Activated naive CD4-positive, alpha-beta T cell treated with anti-CD3 and anti-CD28 coated beads, Interleukin-2, amount 10 ng/mL, durations not matched to agents 7 days and 5 days (primary cell): ENCODE measurements at regions not wholly inside any gene's neighbourhood (a gene's known extent, or its start where the extent isn't known, plus 50 kb on each side); places are given as distances from the start of the nearest gene placed in this dataset.

Experiments used
- CTCF ChIA-PET: fragments of 350-600 bp; sonication (Branson Sonifier 250); formaldehyde crosslinking; loops from one replicate; lab custom pipeline; 2021; ENCODE audit warnings: antibody characterized with exemption; lab: Charles Lee
- DNase-seq: peaks from one replicate; pipeline ENCODE4 v3.0.0-alpha.2; 2020
- H3K27ac Mint-ChIP-seq: one replicate; pipeline ENCODE4 v1.8.0; 2021; ENCODE audit warnings: mild to moderate bottlenecking, moderate library complexity, mixed read lengths
- H3K27me3 Mint-ChIP-seq: one replicate; pipeline ENCODE4 v1.8.0; 2021; ENCODE audit warnings: mild to moderate bottlenecking, mixed read lengths
- H3K36me3 Mint-ChIP-seq: one replicate; pipeline ENCODE4 v1.8.0; 2021; ENCODE audit warnings: mixed read lengths
- H3K4me1 Mint-ChIP-seq: one replicate; pipeline ENCODE4 v1.8.0; 2021; ENCODE audit warnings: mixed read lengths
- H3K4me3 Mint-ChIP-seq: one replicate; pipeline ENCODE4 v1.8.0; 2021; ENCODE audit warnings: mild to moderate bottlenecking, moderate library complexity, mixed read lengths
- H3K9me3 Mint-ChIP-seq: one replicate; pipeline ENCODE4 v1.8.0; 2021; ENCODE audit warnings: mixed read lengths

GRCh38 chr1:178572604-178573003 is 59.7 kb downstream of the TEX35 start:
- H3K27ac Mint-ChIP-seq: no peak overlapping the region
- no peaks in the 10 kb centered on the region for H3K9me3 Mint-ChIP-seq

GRCh38 chr1:178573330-178573729 is 60.4 kb downstream of the TEX35 start:
- Mint-ChIP-seq H3K4me3 (no peak overlapping the region), H3K27ac (no peak overlapping the region), H3K9me3 (no peaks in the 10 kb centered on the region), H3K36me3 (no peaks in the 10 kb centered on the region), H3K4me1 (no peaks in the 10 kb centered on the region), H3K27me3 (peaks cover 11% of the 10 kb centered on the region)
- CTCF ChIA-PET: no interaction called here
- no peak for DNase-seq

More at GRCh38 chr1:178572604-178573003, 59.7 kb downstream of the TEX35 start:
- Mint-ChIP-seq H3K27me3 (peaks cover 11% of the 10 kb centered on the region), H3K36me3 (no peaks in the 10 kb centered on the region), H3K4me1 (no peaks in the 10 kb centered on the region), H3K4me3 (no peak overlapping the region)
- no peak for DNase-seq
- CTCF ChIA-PET: no interaction called here

GRCh38 chr1:178574345-178574744 is 61.4 kb downstream of the TEX35 start:
- no peak overlapping the region for H3K27ac Mint-ChIP-seq
- no peaks in the 10 kb centered on the region for H3K4me1 Mint-ChIP-seq
- H3K4me3 Mint-ChIP-seq: no peak overlapping the region
- CTCF ChIA-PET: no interaction called here
- no peaks in the 10 kb centered on the region for H3K36me3 Mint-ChIP-seq
- H3K27me3 Mint-ChIP-seq: peaks cover 11% of the 10 kb centered on the region
- no peak for DNase-seq
- H3K9me3 Mint-ChIP-seq: no peaks in the 10 kb centered on the region

GRCh38 chr1:178575611-178576361 is 62.9 kb downstream of the TEX35 start:
- no peak overlapping the region for H3K27ac Mint-ChIP-seq
- peaks cover 8% of the 10 kb centered on the region for H3K27me3 Mint-ChIP-seq
- CTCF ChIA-PET: interaction anchor here (1.6 kb wide), 1 partner anchor 9 kb away, joined by 3 read pairs; no protein-coding TSS in a partner anchor
- DNase-seq: no peak
- H3K9me3 Mint-ChIP-seq: no peaks in the 10 kb centered on the region
- H3K4me1 Mint-ChIP-seq: no peaks in the 10 kb centered on the region
- no peaks in the 10 kb centered on the region for H3K36me3 Mint-ChIP-seq
- H3K4me3 Mint-ChIP-seq: no peak overlapping the region

- Mint-ChIP-seq H3K27ac (no peak overlapping the region), H3K4me3 (no peak overlapping the region), H3K4me1 (no peaks in the 10 kb centered on the region), H3K9me3 (no peaks in the 10 kb centered on the region), H3K36me3 (no peaks in the 10 kb centered on the region), H3K27me3 (peaks cover 8% of the 10 kb centered on the region)
- CTCF ChIA-PET: interaction anchor here (1.6 kb wide), 1 partner anchor 8 kb away, joined by 3 read pairs; no protein-coding TSS in a partner anchor
- no peak for DNase-seq
Observed at GRCh38 chr1:178576841-178577240, 63.9 kb downstream of the TEX35 start.

GRCh38 chr1:178577882-178578281 is 65.0 kb downstream of the TEX35 start:
- DNase-seq: no peak
- no peak overlapping the region for H3K27ac Mint-ChIP-seq
- CTCF ChIA-PET: no interaction called here
- no peaks in the 10 kb centered on the region for H3K4me1 Mint-ChIP-seq
- no peaks in the 10 kb centered on the region for H3K9me3 Mint-ChIP-seq
- peaks cover 8% of the 10 kb centered on the region for H3K27me3 Mint-ChIP-seq
- no peak overlapping the region for H3K4me3 Mint-ChIP-seq
- no peaks in the 10 kb centered on the region for H3K36me3 Mint-ChIP-seq

GRCh38 chr1:178578541-178578940 is 65.6 kb downstream of the TEX35 start:
- DNase-seq: no peak
- H3K36me3 Mint-ChIP-seq: no peaks in the 10 kb centered on the region
- H3K9me3 Mint-ChIP-seq: no peaks in the 10 kb centered on the region
- H3K4me1 Mint-ChIP-seq: no peaks in the 10 kb centered on the region
- CTCF ChIA-PET: no interaction called here
- H3K4me3 Mint-ChIP-seq: no peak overlapping the region
- H3K27me3 Mint-ChIP-seq: peaks cover 8% of the 10 kb centered on the region
- no peak overlapping the region for H3K27ac Mint-ChIP-seq

- Mint-ChIP-seq H3K4me1 (no peaks in the 10 kb centered on the region), H3K4me3 (no peak overlapping the region), H3K9me3 (no peaks in the 10 kb centered on the region)
Observed at GRCh38 chr1:178579095-178579494, 66.2 kb downstream of the TEX35 start.

GRCh38 chr1:178579562-178579961 is 66.7 kb downstream of the TEX35 start:
- no peak for DNase-seq
- no peaks in the 10 kb centered on the region for H3K36me3 Mint-ChIP-seq
- H3K4me3 Mint-ChIP-seq: no peak overlapping the region
- CTCF ChIA-PET: no interaction called here
- peaks cover 5% of the 10 kb centered on the region for H3K27me3 Mint-ChIP-seq
- H3K4me1 Mint-ChIP-seq: no peaks in the 10 kb centered on the region
- no peaks in the 10 kb centered on the region for H3K9me3 Mint-ChIP-seq
- no peak overlapping the region for H3K27ac Mint-ChIP-seq

More at GRCh38 chr1:178579095-178579494, 66.2 kb downstream of the TEX35 start:
- Mint-ChIP-seq H3K27ac (no peak overlapping the region), H3K36me3 (no peaks in the 10 kb centered on the region), H3K27me3 (peaks cover 5% of the 10 kb centered on the region)
- CTCF ChIA-PET: no interaction called here
- DNase-seq: no peak

- H3K4me1 Mint-ChIP-seq: no peaks in the 10 kb centered on the region
- H3K27me3 Mint-ChIP-seq: peaks cover 5% of the 10 kb centered on the region
- H3K27ac Mint-ChIP-seq: no peak overlapping the region
- CTCF ChIA-PET: no interaction called here
- DNase-seq: no peak
- H3K36me3 Mint-ChIP-seq: no peaks in the 10 kb centered on the region
- no peaks in the 10 kb centered on the region for H3K9me3 Mint-ChIP-seq
- no peak overlapping the region for H3K4me3 Mint-ChIP-seq
Observed at GRCh38 chr1:178580096-178580495, 67.2 kb downstream of the TEX35 start.

GRCh38 chr1:178580876-178581275 is 68.0 kb downstream of the TEX35 start:
- no peak overlapping the region for H3K4me3 Mint-ChIP-seq
- H3K27ac Mint-ChIP-seq: no peak overlapping the region
- H3K27me3 Mint-ChIP-seq: no peaks in the 10 kb centered on the region
- DNase-seq: no peak
- no peaks in the 10 kb centered on the region for H3K9me3 Mint-ChIP-seq
- CTCF ChIA-PET: interaction anchor here (0.6 kb wide), 1 partner anchor 10 kb away, joined by 3 read pairs; no protein-coding TSS in a partner anchor
- no peaks in the 10 kb centered on the region for H3K4me1 Mint-ChIP-seq
- no peaks in the 10 kb centered on the region for H3K36me3 Mint-ChIP-seq

- H3K27ac Mint-ChIP-seq: no peak overlapping the region
Observed at GRCh38 chr1:178581351-178582303, 68.7 kb downstream of the TEX35 start.

GRCh38 chr1:178587096-178587495 is 74.2 kb downstream of the TEX35 start:
- Mint-ChIP-seq H3K9me3 (no peaks in the 10 kb centered on the region), H3K27ac (no peak overlapping the region), H3K4me3 (no peak overlapping the region), H3K36me3 (no peaks in the 10 kb centered on the region), H3K27me3 (peaks cover 6% of the 10 kb centered on the region), H3K4me1 (no peaks in the 10 kb centered on the region)
- no peak for DNase-seq
- CTCF ChIA-PET: no interaction called here

More at GRCh38 chr1:178581351-178582303, 68.7 kb downstream of the TEX35 start:
- DNase-seq: no peak
- no peaks in the 10 kb centered on the region for H3K9me3 Mint-ChIP-seq
- H3K4me3 Mint-ChIP-seq: no peak overlapping the region
- CTCF ChIA-PET: interaction anchor here (0.6 kb wide), 1 partner anchor 11 kb away, joined by 3 read pairs; no protein-coding TSS in a partner anchor
- H3K36me3 Mint-ChIP-seq: no peaks in the 10 kb centered on the region
- H3K4me1 Mint-ChIP-seq: no peaks in the 10 kb centered on the region
- H3K27me3 Mint-ChIP-seq: no peaks in the 10 kb centered on the region

GRCh38 chr1:178587975-178588374 is 75.1 kb downstream of the TEX35 start:
- no peaks in the 10 kb centered on the region for H3K9me3 Mint-ChIP-seq
- H3K4me3 Mint-ChIP-seq: no peak overlapping the region
- CTCF ChIA-PET: interaction anchor here (0.9 kb wide), 1 partner anchor 8 kb away, joined by 3 read pairs; no protein-coding TSS in a partner anchor
- H3K36me3 Mint-ChIP-seq: no peaks in the 10 kb centered on the region
- H3K27me3 Mint-ChIP-seq: peaks cover 6% of the 10 kb centered on the region
- DNase-seq: no peak
- no peaks in the 10 kb centered on the region for H3K4me1 Mint-ChIP-seq
- no peak overlapping the region for H3K27ac Mint-ChIP-seq
